ENCODE measurements at regions not wholly inside any gene's neighbourhood (a gene's known extent, or its start where the extent isn't known, plus 50 kb on each side); places are given as distances from the start of the nearest gene placed in this dataset.
"Not testable (repeated sequence)": the region's sequence is repeated elsewhere in the genome, so short reads cannot be mapped to it uniquely, and the experiment has no call there.

- DNase-seq (ENCODE audit: low spot score), result no peak
Measured at GRCh38 chr4:147246096-147246495, 234.8 kb upstream of the EDNRA start.

- not testable (repeated sequence) for DNase-seq (ENCODE audit: low spot score)
Measured at GRCh38 chr4:147246528-147246927, 234.4 kb upstream of the EDNRA start.

GRCh38 chr4:147247579-147247978, 233.3 kb upstream of the EDNRA start:
- DNase-seq (ENCODE audit: low spot score), result no peak

GRCh38 chr4:147250062-147250461, 230.8 kb upstream of the EDNRA start:
- no peak for DNase-seq (ENCODE audit: low spot score)

- not testable (repeated sequence) for DNase-seq (ENCODE audit: low spot score)
Measured at GRCh38 chr4:147255268-147255667, 225.6 kb upstream of the EDNRA start.

GRCh38 chr4:147259271-147259670, 221.6 kb upstream of the EDNRA start:
- DNase-seq (ENCODE audit: low spot score), result not testable (repeated sequence)

GRCh38 chr4:147284256-147284835, 196.6 kb upstream of the EDNRA start:
- DNase-seq (ENCODE audit: low spot score), result no peak

- DNase-seq (ENCODE audit: low spot score), result no peak
Measured at GRCh38 chr4:147284935-147285334, 196.0 kb upstream of the EDNRA start.

- no peak for DNase-seq (ENCODE audit: low spot score)
Measured at GRCh38 chr4:147285751-147286150, 195.1 kb upstream of the EDNRA start.

GRCh38 chr4:147286846-147287587, 193.9 kb upstream of the EDNRA start:
- no peak for DNase-seq (ENCODE audit: low spot score)

GRCh38 chr4:147287588-147287890, 193.4 kb upstream of the EDNRA start:
- no peak for DNase-seq (ENCODE audit: low spot score)

GRCh38 chr4:147288512-147288911, 192.4 kb upstream of the EDNRA start:
- no peak for DNase-seq (ENCODE audit: low spot score)

- no peak for DNase-seq (ENCODE audit: low spot score)
Measured at GRCh38 chr4:147289181-147289580, 191.7 kb upstream of the EDNRA start.

- not testable (repeated sequence) for DNase-seq (ENCODE audit: low spot score)
Measured at GRCh38 chr4:147292604-147293313, 188.1 kb upstream of the EDNRA start.

- not testable (repeated sequence) for DNase-seq (ENCODE audit: low spot score)
Measured at GRCh38 chr4:147293314-147293677, 187.6 kb upstream of the EDNRA start.

- no peak for DNase-seq (ENCODE audit: low spot score)
Measured at GRCh38 chr4:147299205-147299604, 181.7 kb upstream of the EDNRA start.

- no peak for DNase-seq (ENCODE audit: low spot score)
Measured at GRCh38 chr4:147303174-147303872, 177.6 kb upstream of the EDNRA start.

GRCh38 chr4:147303873-147304229, 177.0 kb upstream of the EDNRA start:
- no peak for DNase-seq (ENCODE audit: low spot score)

GRCh38 chr4:147307896-147308674, 172.8 kb upstream of the EDNRA start:
- DNase-seq (ENCODE audit: low spot score), result no peak

- no peak for DNase-seq (ENCODE audit: low spot score)
Measured at GRCh38 chr4:147309434-147309833, 171.5 kb upstream of the EDNRA start.

- peak; percentile 60 for DNase-seq (ENCODE audit: low spot score)
Measured at GRCh38 chr4:147310312-147310711, 170.6 kb upstream of the EDNRA start.

GRCh38 chr4:147311956-147312355, 168.9 kb upstream of the EDNRA start:
- no peak for DNase-seq (ENCODE audit: low spot score)
